Lung microvascular endothelial cell (primary cell): ENCODE measurements at regions not wholly inside any gene's neighbourhood (a gene's known extent, or its start where the extent isn't known, plus 50 kb on each side); places are given as distances from the start of the nearest gene placed in this dataset.
A peak's percentile ranks its signal among the peaks of the same experiment; 100 is the strongest.

Source experiments
- DNase-seq, 2 donors: peaks; one replicate each; pipeline versions ENCODE4 v3.0.0 to v3.0.0-alpha.2; 2010; ENCODE audit warnings: low read depth in 2 of 2

DNA sequence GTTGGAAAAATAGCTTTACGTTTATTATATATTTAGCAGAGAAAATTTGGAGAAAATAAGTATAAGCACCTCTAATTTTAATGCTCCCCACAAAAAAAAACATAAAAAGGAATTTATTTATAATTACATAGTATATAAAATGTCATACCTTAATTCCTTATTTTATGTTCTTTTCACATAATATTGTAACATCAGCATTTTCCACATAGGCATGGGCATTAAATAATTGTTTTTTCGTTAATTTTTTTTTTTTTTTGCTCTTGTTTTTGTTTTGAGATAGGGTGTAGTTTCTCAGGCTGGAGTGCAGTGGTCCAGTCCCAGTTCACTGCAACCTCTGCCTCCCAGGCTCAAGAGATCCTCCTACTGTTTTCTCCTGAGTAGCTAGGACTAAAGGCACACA lies 329.8 kb upstream of the FOXG1 start:
- DNase-seq = no peak

DNA sequence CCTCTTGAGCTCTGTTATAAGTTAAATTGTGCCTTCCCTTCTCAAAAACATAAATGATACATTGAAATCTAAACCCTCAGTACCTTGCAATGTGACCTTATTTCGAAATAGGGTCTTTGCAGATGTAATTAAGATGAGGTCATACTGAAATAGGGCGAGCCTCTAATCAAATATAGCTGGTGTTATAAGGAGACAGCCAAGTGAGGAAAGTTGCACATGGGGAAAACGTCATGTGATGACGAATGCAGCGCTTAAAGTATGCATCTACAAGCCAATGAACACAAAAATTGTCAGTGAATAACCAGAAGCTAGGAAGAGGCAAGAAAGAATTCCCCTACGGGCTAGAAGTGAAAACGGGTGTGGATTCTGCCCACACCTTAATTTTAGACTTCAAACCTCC lies 305.2 kb upstream of the FOXG1 start:
- DNase-seq = no peak

DNA sequence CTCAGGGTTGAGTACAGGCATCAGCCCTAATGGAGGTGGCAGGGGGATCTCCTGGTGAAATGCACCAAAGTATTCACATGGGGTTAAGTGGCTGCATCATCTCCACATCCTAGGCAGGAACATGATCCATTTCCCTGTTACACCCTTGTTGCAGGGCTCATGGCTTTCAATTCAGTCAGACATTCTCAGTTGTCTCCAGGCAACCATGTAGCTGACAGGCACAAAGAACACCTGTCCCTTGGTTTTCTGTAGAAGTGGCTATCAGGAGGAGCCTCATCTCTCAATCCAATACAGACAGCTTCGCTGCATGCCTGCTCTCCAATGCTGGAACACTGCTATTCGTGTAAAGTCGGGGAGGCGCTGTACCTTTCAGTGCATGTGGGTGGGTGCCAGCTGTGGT lies 299.0 kb upstream of the FOXG1 start:
- DNase-seq = no peak

DNA sequence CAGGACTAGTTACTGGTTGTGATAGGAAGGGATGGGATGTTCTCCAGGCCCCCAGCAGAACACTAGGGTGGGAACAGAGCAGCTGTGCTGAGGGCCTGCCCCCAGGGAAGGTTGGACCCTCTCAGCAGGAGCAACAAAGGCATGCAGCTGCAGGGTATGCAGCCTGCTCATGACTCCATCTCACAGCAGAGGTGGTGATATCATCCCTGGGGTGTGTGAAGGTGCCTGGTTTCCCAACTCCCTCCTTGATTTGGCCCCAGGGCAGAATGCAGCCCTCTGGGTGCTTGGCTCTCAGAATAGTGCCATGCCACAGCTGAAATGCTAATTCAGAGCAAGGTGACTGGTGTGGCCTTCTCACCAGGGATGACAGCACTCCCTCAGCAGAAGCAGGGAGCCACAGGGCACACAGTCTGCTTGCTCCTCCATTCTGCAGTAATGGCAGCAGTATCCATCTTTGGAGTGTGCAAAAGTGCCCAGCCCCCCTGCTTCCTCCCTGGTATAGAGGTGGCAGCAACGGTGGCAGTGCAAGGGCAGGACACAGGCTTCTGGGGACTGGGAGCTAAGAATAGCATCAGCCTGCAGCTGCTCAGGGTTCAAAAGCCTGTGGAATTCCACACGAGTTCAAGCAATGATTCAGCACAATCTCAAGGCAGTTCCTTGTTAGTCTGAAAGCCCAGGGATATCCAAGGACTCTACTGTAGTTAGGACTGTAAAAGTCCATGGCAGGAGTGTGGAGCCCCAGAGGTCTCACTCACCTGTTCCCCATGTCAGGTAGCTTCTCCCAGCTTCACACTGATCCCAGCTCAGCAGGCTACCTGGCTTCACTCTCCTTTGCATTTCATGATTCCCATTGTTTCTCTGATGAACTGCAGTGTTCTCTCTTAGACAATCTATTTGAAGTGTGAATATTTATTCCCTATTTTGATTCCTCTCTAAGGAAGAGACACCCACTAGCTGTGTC lies 298.1 kb upstream of the FOXG1 start:
- DNase-seq = no peak

DNA sequence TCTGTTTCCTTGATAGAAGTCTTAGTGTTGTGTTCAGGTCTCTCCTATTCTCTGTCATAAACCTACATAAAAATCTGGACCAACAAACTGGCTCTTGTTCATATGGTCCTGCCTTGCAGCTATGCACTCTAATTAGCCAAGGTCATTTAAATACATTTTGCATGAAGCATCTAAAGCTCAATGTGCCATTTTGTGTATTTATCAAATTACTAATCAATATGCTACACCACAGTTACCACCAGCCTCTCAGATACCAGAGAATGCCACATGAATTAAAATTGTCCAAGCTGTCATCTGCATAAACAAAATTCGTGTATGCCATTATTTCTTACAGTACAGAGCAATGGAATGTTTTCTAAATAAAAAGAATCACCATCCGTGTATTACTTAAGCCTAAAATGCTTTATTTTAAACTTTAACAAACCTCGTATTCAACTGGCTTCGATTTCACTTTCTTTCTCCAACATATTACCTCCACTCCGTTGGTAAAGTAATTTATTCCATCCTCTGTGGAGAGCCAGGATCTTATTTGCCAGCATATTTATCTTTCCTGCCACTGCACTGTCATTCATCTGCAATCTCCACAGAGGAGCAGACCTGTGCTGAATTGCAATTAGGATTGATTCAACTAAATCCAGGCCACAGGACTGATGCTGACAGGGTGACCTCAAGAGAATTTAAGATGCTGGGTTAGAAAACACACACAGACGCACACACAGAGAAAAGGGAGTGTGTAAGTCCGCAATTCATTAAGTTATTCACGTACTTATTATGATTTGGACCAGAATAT lies 284.1 kb upstream of the FOXG1 start:
- DNase-seq = no peak

DNA sequence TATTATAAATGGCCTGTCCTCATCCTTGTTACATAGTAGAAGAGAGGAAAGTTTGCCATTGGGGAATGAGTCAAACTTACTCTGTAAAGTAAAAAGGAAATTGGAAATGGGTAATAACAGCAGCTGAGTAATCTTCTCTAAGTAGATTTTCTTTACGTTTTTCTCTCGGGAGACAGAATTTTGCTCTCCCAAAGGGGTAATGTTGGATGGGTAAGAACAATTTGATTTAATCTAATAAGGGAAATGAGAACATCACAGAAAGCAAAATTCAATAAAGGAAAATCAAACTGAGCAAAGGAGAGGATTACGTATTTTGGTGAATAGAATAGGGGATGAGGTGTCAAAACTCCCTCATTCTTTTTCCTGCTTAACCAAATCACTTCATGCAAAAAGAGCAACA lies 283.1 kb upstream of the FOXG1 start:
- no peak for DNase-seq

DNA sequence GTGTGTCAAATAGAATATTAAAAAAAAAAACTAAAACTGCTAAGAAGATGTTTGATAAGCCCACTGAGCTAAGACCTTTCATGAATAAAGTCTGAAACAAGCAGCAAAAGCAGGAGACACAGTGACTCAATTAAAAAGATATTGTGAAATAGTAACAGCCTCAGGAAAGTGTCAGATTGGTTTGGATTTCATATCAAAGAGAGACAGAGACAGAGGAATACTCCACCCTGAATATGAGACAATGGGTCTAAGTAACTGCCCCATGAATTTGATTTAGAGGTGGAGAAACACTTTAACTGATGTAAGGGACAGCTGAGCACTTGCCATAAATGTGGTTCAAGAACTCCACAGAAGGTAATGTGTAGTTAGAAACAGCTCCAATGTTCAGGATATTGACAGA lies 277.9 kb upstream of the FOXG1 start:
- no peak for DNase-seq

DNA sequence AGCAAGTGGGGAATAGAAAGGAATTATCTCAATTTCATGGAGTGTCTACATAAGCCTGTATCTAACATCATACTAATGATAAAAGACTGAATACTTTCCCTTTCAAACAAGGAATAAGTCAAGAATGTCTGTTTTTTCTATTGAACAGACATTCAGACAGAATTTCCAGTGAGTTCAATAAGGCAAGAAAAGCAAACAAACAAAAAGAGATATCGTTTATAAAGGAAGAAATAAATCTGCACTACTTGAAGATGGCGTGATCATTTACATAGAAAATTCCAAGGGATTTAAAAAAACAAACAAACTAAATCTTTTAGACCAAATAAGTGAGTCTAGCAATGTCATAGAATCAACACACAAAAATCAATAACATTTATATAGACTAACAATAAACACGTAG lies 273.1 kb upstream of the FOXG1 start:
- no peak for DNase-seq

DNA sequence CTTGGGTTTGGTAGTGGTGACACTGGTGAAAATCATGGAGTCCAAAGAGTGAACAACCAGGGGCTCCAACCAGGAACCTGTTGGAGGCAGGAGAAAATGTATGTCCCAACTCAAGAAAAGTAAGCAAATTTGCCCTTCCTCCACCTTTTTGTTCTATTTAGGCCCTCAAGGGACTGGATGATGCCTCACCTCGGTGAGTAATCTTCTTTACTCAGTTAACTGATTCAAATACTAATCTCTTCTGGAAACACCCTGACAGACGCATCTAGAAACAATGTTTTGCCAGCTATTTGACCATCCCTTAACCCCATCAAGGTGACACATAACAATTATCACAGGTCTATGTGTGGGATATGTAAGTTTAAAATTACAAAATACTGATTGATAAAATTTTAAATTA lies 272.4 kb upstream of the FOXG1 start:
- no peak for DNase-seq

DNA sequence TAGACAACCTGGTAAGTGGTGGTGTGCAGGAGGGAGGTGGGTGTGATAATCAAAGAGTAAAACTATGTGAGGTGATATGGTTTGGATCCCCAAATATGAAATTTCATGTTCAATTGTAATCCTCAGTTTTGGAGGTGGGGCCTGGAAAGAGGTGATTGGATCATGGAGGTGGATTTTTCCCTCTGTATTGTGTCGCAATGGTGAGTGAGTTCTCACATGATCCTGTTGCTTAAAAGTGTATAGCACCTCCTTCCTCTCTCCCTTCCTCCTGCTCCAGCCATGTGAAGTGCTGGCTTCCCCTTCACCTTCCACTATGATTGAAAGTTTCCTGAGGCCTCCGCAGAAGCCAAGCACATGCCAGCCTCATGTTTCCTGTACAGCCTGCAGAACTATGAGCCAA lies 270.2 kb upstream of the FOXG1 start:
- no peak for DNase-seq

DNA sequence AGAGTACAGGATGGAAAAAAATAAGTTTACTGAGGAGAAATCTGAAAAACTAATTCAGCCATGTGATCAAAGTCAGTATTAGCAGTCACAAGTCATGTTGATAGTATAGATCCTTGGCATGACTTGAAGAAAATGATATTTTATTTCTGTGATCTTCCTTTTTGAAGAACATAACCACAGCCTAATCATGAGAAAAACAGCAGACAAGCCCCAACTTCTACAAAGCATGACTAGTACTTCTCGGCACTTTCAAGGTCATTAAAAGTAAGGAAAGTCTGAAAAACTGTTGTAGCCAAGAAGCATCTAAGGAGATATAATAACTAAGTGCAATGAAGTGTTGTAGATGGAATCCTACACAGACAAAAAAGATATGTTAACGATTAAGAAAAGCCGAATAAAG lies 264.1 kb upstream of the FOXG1 start:
- DNase-seq = no peak

DNA sequence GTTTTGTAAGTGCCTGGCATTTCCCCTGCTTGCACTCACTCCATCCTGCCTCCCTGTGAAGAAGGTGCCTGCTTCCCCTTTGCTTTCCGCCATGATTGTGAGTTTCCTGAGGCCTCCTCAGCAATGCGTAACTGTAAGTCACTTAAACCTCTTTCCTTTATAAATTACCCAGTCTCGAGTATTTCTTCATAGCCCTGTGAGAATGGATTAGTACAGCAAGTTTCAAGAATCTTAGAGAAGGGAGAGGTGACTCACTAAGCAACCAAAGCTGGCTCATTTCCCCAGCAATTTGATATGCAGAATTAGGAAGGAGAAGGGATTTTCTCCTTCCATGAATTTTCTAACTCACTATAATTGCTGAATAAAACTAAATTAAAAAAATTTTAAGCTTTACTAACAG lies 251.0 kb upstream of the FOXG1 start:
- peak in 1 of 2 donors; percentile 51 for DNase-seq

DNA sequence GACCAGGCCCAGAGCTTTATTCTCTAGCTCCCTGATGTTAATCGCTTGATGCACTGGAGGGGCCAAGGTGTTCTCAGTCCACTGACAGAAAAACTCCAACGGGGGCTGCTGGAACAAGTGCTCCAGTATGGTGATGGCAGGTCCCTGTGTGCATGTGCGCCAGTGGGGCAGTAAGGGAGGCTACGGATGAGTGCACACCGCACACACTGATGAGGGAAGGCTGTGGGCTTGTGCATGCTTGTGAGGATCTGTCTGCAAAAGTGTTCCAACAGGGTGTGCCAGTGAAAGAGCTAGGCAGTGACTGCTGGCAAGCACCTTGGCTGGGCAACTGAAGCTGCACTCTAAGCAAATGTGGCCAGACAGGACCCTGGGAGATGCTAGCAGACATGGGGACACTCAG lies 229.7 kb upstream of the FOXG1 start:
- DNase-seq = no peak

DNA sequence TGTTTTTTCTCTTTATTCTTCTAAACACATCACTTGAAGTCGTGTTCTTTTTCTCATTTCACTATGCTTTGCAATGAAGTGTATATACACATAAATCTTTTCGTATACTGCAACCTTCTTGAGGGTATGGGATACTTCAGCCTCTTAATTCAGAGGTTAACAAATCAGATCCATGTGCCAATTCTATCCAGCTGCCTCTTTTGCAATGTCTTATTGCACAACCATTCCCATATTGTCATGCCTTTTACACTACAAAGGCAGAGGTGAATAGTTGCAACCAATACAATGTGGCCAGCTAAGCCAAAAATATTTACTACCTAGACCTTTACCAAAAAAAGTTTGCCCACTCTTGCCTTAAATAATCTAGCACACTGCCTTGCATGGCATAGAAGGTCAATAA lies 224.5 kb upstream of the FOXG1 start:
- no peak for DNase-seq

DNA sequence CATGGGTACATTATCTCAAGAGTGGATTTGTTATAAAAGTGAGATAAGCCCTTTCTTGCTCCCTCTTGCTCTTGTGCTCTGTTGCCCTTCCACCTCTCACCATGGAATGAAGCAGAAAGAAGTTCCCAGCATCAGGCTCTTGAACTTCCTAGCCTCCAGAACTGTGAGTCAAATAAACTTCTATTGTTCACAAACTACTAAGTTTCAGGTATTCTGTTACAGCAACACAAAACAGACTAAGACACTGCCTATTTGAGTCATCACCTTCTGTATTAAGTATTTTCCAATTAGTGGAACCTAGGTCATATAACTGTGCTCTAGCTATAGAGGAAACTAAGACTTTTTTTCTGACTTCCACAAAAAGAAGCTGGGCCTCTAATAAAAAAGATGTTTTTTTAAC lies 201.2 kb upstream of the FOXG1 start:
- DNase-seq = no peak

DNA sequence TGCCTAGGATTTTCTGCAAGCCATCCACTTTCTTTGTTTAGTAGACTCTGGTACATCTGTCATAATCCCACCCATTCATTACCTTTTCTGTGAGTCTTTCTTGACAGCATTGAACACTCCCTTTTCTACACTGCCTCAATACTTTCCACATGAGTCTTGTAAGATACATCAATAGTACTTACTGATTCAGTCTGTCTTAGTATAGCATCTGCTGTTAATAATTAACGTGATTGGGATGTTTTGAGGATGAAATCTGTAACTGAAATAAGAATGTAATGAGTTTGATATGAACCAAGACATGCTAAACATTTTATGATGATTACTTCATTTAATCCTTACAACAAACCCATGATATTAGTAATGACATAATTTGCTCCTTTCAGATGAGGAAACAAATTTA lies 196.2 kb upstream of the FOXG1 start:
- no peak for DNase-seq

DNA sequence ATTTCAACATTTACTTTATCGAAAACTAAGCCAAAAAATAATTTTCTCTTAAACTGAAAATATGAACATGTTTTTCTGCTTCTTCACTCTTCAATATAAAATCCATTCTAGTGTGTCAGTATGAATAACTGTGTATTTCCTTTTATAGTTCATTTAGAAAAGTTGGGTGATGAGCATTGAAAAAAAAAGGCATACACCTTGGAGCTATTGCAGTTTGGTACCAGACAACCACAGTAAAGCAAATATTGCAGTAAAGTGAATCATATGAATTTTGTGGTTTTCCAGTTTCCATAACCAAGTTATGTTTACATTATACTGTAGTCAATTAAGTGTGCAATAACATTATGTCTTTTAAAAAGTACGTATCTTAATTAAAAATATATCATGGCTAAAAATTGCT lies 195.0 kb upstream of the FOXG1 start:
- no peak for DNase-seq

DNA sequence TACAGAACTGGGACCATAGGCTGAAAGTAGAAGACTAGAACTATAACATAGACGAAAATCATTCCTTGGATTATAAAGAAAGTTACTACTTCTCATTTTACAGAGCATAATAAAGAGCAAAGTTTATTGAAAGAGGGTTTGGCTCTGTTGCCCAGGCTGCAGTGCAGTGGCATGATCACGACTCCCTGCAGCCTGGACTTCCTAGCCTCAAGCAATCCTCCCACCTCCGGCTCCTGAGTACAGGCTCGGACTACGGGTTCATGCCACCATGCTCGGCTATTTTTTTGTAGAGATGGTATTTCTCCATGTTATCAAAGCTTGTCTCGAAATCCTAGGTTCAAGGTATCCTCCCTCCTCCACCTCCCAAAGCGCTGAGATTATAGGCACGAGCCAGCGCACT lies 190.1 kb upstream of the FOXG1 start:
- DNase-seq = no peak

DNA sequence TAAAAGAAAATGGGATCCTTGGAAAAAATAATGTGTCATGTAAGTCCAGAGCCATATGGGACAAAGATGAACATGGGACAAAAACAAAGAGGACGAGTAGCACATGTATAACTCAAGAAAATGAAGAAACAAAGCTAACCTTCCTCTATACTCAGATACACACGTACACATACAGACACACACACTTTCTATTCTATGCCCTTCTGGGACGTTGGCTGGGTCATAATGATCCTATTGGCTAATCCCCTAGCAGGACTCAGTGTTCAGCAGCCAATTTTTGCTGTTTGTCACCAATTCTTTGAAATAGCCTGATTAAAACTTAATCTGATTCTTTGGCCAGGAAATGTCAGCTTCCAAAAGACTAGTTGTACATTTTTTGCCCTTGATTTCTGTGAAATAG lies 189.4 kb upstream of the FOXG1 start:
- DNase-seq = no peak

DNA sequence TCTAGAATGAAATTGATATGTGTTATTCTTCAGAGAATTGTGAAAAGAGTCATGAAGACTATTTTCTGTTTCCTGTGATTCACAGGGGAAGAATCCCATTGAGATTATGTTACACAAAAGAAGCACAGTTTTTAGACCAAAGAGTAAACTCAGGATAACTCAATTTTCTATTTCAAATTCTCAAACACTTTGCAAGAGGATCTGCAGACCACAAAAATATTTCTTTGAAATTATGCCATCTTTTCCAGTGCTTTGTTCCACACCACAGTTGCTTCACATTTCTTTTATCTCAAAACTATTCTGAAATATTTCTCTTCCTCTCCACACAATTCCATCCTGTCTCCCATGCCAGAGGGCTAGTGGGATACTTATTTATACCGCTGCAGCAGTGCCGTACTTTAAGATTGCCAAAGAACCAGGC lies 188.9 kb upstream of the FOXG1 start:
- DNase-seq = peak in 1 of 2 donors; percentile 1

DNA sequence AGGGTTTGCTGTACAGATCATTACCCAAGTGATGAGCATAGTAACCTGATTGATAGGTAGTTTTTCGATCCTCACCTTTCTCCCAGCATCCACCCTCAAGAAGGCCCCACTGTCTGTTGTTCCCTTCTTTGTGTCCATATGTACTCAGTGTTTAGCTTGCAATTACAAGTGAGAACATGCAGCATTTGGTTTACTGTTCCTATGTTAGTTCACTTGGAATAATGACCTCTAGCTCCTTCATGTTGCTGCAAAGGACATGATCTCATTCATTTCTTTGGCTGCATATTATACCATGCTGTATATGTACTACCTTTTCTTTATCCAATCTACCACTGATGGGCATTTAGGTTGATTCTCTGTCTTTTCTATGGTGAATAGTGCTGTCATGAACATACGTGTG lies 181.6 kb upstream of the FOXG1 start:
- DNase-seq = no peak

DNA sequence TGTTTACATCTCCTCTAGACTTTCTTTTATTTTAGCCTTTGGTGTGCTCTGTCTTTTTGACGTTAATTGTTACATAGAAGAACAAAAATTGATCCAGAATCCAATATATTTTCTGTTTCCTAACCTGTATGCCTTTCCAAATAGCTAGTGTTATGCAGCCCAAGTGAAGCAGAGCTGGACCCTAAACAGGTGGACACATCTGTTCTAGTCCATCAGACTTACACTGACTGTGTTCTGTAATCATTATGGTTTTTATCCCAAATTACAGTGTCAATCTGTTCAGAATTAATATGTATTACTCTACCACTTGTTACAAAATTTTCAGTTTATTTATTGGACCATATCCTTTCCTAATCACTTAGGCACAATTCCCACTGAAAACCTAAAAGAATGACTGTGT lies 176.8 kb upstream of the FOXG1 start:
- no peak for DNase-seq

DNA sequence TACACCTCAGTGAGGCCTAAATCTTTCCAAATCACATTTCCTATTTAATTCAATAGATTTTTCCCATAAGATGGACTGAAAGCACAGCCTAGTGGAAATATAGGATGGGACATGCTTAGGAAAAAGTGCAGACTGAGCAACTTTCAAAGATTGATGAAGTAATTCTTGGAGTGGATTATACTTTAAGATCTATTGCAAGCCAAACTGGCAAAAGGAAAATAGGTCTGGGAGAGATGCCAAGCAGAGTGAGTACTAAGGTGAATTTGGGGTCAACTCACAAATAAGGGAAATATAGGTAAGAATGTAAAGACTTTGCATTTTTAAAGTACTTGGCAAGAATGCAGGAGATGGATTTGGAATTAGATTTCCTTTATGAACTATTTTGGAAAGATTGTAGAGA lies 170.2 kb upstream of the FOXG1 start:
- DNase-seq = no peak
